ENCODE measurements at regions not wholly inside any gene's neighbourhood (a gene's known extent, or its start where the extent isn't known, plus 50 kb on each side); places are given as distances from the start of the nearest gene placed in this dataset.

DNA sequence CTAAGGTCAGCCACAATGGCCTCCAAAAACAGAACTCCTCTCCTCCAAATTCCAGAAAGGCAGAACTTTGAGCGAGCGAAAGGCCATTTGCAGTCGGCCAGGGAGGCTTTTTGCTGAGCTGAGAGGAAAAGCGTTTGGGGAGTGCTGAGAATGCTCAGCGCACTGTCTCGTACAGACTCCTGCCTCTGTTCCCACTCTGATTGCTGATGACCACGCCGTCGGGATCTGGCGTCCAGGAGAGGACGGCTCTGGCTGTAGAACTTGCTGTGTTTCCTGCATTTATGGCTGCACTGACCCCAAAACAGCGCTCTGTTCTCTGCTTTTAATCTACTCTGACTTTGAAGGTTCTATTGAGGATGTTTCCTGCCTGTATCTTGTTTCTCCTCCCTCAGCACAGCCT is 82.4 kb upstream of the WSCD2 start:
- no peak for DNase-seq
- peaks cover 4% of the 10 kb centered on the region for H3K4me1 Mint-ChIP-seq
- no peak overlapping the region for H3K27ac Mint-ChIP-seq
- no peaks in the 10 kb centered on the region for H3K9me3 Mint-ChIP-seq
- H3K36me3 Mint-ChIP-seq: no peaks in the 10 kb centered on the region
- CTCF ChIA-PET: no interaction called here
- peaks cover 9% of the 10 kb centered on the region for H3K27me3 Mint-ChIP-seq
- H3K4me3 Mint-ChIP-seq: no peak overlapping the region

DNA sequence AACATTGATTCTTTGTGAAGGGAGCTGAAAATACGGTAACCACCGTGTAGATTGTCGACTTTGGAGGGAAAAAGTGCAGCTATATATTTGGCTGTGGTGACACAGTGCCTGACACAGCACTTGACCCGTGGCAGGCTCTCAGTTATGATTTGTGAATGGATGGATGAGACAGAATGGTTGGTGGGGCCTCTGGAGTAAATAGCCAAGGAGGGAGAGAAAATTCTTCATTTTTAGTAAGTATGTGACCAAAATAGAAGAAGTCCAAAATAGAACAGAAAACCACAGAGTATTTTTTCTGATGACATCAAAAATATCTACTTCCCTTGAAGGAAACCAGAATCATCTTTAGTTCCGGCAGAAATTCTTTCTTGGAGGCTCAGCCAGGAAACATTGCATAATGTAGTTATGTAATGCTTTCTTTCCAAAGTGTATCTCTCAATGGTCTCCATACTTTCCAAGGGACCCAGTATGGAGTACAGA is 82.0 kb upstream of the WSCD2 start:
- Mint-ChIP-seq H3K27me3 (peaks cover 8% of the 10 kb centered on the region), H3K27ac (no peak overlapping the region), H3K4me3 (no peak overlapping the region), H3K9me3 (no peaks in the 10 kb centered on the region), H3K4me1 (peaks cover 4% of the 10 kb centered on the region), H3K36me3 (no peaks in the 10 kb centered on the region)
- CTCF ChIA-PET: no interaction called here
- DNase-seq: no peak

DNA sequence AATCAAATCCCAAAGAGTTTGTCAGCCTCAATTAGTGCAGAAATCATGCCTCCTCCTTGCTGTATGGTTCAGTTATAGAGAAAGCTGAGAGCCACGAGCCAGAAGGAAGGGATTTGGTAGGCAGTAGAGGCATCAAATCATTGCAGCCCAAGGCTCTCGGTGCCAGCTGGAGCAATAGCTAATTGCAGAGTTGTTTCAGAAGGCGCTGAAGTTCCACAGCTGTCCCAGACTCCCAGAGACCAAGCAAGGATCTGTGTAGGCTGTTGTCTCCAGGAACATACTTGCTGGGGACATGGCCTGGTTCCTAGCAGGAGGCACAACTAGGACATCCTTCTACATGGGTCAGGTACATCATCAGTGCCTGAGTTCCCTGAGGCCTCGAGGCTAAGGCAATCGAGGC is 80.4 kb upstream of the WSCD2 start:
- Mint-ChIP-seq H3K9me3 (no peaks in the 10 kb centered on the region), H3K36me3 (no peaks in the 10 kb centered on the region), H3K27me3 (peaks cover 8% of the 10 kb centered on the region), H3K4me1 (peaks cover 4% of the 10 kb centered on the region), H3K27ac (no peak overlapping the region), H3K4me3 (no peak overlapping the region)
- CTCF ChIA-PET: no interaction called here
- no peak for DNase-seq

DNA sequence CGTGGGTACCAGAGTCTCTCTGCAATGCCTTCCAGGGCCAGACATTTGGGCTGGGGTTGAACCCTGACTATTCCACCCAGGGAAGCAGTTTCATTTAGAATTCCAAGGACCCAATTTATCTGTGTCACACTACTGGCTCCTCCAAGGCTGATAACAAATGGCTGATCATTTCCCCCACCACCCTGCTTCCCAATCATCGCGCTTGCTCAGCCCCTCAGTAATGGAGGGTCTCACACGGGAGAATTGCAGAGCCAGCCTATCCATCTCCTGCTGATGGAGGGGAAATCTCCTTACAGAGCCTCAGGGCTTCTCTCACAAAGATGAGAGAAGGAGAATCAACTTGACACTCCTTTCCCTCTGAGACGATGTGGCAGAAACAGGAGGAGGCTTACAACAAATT is 78.4 kb upstream of the WSCD2 start:
- H3K9me3 Mint-ChIP-seq: no peaks in the 10 kb centered on the region
- no peak overlapping the region for H3K4me3 Mint-ChIP-seq
- no peak for DNase-seq
- peaks cover 4% of the 10 kb centered on the region for H3K4me1 Mint-ChIP-seq
- peaks cover 8% of the 10 kb centered on the region for H3K27me3 Mint-ChIP-seq
- no peak overlapping the region for H3K27ac Mint-ChIP-seq
- CTCF ChIA-PET: no interaction called here
- H3K36me3 Mint-ChIP-seq: no peaks in the 10 kb centered on the region

DNA sequence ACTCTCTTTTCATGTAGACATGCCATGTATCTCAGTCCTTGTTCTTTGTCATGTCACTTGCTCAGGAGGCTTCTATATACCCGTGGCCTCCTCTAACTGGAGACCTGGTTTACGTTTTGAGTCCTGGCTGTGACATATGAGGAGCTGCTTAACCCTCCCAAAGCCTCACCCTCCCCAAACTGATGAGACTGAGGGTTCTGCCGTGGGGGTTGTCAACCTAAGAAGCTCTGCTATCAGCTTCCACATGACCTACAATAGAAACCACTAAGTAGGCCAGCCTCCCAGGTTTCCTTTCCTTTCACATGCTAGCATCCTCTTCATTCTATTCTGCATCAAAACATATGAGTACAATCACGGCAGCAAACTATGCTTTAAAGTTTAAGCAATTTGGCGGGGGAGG is 76.8 kb upstream of the WSCD2 start:
- CTCF ChIA-PET: interaction anchor here (0.7 kb wide), 1 partner anchor 8 kb away, joined by 3 read pairs; no protein-coding TSS in a partner anchor
- H3K36me3 Mint-ChIP-seq: no peaks in the 10 kb centered on the region
- H3K4me1 Mint-ChIP-seq: no peaks in the 10 kb centered on the region
- no peak for DNase-seq
- H3K4me3 Mint-ChIP-seq: no peak overlapping the region
- H3K27ac Mint-ChIP-seq: no peak overlapping the region
- no peaks in the 10 kb centered on the region for H3K9me3 Mint-ChIP-seq
- peaks cover 8% of the 10 kb centered on the region for H3K27me3 Mint-ChIP-seq

DNA sequence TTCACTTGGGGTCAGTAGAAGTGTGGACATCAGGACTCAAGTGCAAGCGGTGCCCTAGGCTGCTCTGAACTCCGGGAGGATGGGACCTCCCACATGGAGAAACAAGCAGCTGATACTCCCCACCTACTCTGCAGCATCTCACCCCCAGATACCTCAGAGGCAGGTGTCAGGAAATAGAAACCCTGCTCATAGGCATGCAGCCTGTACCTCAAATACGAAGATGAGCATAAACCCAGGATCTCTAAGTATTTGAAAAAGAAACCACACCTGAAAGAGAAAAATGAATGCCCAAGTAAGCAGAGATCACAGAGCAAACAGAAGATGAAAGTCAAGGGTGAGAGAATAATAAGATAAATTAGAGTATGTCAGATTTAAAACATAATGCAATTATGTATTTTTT is 75.6 kb upstream of the WSCD2 start:
- Mint-ChIP-seq H3K4me3 (no peak overlapping the region), H3K27me3 (peaks cover 8% of the 10 kb centered on the region), H3K27ac (no peak overlapping the region), H3K4me1 (no peaks in the 10 kb centered on the region), H3K36me3 (no peaks in the 10 kb centered on the region), H3K9me3 (no peaks in the 10 kb centered on the region)
- CTCF ChIA-PET: no interaction called here
- no peak for DNase-seq

DNA sequence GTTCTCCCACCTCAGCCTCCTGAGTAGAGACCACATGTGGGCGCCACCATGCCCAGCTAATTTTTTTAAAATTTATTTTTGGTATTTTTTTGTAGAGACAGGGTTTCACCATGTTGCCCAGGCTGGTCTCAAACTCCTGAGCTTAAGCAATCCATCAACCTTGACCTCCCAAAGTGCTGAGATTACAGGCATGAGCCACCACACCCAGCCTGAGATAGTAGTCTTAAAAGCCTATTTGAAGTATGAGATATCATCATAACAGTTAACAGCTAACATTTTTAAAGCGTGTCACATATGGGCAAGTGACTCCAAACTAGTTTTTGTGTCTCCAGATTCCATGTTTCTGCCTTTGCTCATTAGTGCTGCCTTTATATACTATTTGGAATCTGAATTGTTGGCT is 74.6 kb upstream of the WSCD2 start:
- H3K36me3 Mint-ChIP-seq: no peaks in the 10 kb centered on the region
- CTCF ChIA-PET: no interaction called here
- H3K4me3 Mint-ChIP-seq: no peak overlapping the region
- peaks cover 8% of the 10 kb centered on the region for H3K27me3 Mint-ChIP-seq
- H3K4me1 Mint-ChIP-seq: no peaks in the 10 kb centered on the region
- H3K27ac Mint-ChIP-seq: no peak overlapping the region
- H3K9me3 Mint-ChIP-seq: no peaks in the 10 kb centered on the region
- DNase-seq: no peak

DNA sequence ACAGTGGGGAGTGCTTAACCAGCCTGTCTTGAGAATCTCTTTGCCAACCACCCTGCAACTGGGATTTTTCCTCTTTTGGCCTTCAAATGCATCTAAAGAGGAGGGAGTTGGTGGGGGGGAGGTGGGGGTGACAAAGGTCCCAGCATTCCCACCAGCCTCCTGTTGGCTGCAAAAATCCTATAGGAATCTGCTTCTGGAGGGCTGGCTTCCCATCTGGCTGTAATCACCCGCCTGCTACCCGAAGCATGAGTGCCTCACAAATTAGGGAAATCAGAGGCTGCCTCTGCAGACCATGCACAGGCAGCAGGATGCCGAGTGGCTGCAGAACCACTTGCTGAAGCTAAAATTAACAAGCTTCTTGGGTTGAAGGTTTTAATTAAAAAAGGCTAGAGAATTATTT is 73.9 kb upstream of the WSCD2 start:
- DNase-seq: no peak
- CTCF ChIA-PET: no interaction called here
- H3K4me3 Mint-ChIP-seq: no peak overlapping the region
- no peaks in the 10 kb centered on the region for H3K9me3 Mint-ChIP-seq
- no peaks in the 10 kb centered on the region for H3K36me3 Mint-ChIP-seq
- H3K4me1 Mint-ChIP-seq: no peaks in the 10 kb centered on the region
- peaks cover 8% of the 10 kb centered on the region for H3K27me3 Mint-ChIP-seq
- no peak overlapping the region for H3K27ac Mint-ChIP-seq

DNA sequence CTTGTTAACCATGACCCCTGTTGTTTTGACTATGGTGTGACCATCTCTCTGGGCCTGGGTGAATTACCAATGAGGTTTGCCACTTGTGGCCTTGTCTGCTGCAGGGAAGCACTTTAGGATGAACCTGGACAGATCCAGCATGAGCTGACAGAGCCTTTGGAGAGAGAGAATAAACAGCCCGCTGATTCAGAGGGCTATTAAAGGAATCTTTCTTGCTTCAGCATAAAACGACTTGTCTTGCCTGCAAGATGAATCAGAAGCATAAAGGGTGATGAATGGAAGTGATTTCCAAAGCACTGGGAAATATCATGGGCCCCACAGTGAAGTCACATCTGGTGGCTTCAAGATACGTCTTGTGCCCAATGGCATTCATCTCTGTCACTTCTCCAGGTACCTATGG is 69.0 kb upstream of the WSCD2 start:
- Mint-ChIP-seq H3K27ac (no peak overlapping the region), H3K9me3 (no peaks in the 10 kb centered on the region), H3K4me1 (no peaks in the 10 kb centered on the region), H3K27me3 (no peaks in the 10 kb centered on the region), H3K36me3 (no peaks in the 10 kb centered on the region), H3K4me3 (no peak overlapping the region)
- CTCF ChIA-PET: interaction anchor here (1.0 kb wide), 1 partner anchor 8 kb away, joined by 3 read pairs; no protein-coding TSS in a partner anchor
- DNase-seq: no peak

DNA sequence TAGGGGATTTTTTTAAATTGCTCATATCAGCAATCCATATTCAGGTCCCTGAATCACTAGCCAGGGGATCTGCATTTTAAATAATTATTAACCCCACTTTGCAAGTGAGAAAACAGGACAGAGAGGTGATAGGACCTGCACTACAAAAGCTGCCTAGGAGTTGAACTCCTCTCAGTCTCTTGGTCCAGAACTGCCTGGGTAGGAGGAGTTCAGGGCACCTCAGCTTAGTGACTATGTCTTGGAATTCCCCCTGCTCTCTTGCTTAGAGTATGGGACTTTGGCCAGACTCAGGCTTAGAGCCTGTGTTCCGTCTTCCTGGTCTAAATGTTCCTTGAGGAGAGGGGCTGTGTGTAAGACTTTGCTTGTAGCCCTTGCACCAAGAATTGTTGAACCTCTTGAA is 68.2 kb upstream of the WSCD2 start:
- no peaks in the 10 kb centered on the region for H3K9me3 Mint-ChIP-seq
- H3K4me1 Mint-ChIP-seq: no peaks in the 10 kb centered on the region
- DNase-seq: no peak
- CTCF ChIA-PET: interaction anchor here (1.3 kb wide), 1 partner anchor 397 kb away, joined by 3 read pairs; no protein-coding TSS in a partner anchor
- H3K27me3 Mint-ChIP-seq: no peaks in the 10 kb centered on the region
- H3K4me3 Mint-ChIP-seq: no peak overlapping the region
- no peak overlapping the region for H3K27ac Mint-ChIP-seq
- no peaks in the 10 kb centered on the region for H3K36me3 Mint-ChIP-seq

DNA sequence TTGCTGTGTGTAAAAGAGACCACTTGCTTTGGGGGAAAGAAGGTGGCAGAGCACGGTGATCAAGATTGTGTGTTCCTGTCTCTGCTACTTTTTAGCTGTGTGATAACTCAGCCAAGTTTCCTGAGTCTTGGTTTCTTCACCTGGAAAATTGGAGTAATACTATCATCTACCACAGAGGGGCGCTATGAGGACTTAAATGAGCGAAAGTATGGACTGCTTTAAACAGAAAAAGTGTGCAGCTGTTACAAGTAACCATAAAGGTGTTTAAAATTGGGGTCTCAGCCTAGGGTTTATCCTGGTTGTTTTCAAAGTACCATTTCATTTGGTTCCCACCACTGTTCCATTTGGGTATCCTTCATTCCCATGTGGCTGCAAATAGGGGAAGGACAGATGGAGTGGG is 65.9 kb upstream of the WSCD2 start:
- Mint-ChIP-seq H3K27me3 (no peaks in the 10 kb centered on the region), H3K9me3 (no peaks in the 10 kb centered on the region), H3K27ac (no peak overlapping the region), H3K36me3 (no peaks in the 10 kb centered on the region), H3K4me3 (no peak overlapping the region), H3K4me1 (no peaks in the 10 kb centered on the region)
- CTCF ChIA-PET: interaction anchor here (0.8 to 1.0 kb wide), 3 partner anchors 25 to 406 kb away, joined by 3 to 4 read pairs (median 3); no protein-coding TSS in a partner anchor
- no peak for DNase-seq

DNA sequence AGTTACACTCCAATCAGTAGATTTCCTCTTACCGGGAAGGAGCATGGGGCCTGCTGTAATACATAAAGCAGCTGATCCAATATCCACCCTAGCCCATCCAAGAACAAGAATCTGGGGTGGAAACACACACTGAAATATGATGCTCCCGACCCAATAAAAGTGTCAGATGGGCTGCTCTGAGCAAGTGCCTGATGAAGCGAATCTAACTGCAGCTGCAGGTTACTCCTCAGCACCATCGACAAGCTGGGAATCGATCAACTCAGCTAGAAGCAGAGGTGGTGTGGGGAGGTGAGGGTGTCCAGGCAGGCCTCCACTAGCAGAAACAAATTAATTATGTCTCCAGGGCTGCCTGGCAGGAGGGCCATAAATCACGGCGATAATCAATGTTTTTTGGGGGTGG is 64.0 kb upstream of the WSCD2 start:
- H3K9me3 Mint-ChIP-seq: no peaks in the 10 kb centered on the region
- no peaks in the 10 kb centered on the region for H3K36me3 Mint-ChIP-seq
- no peak for DNase-seq
- CTCF ChIA-PET: interaction anchor here (0.9 to 1.6 kb wide), 3 partner anchors 72 to 431 kb away, joined by 3 to 5 read pairs (median 4); no protein-coding TSS in a partner anchor
- no peak overlapping the region for H3K27ac Mint-ChIP-seq
- no peaks in the 10 kb centered on the region for H3K4me1 Mint-ChIP-seq
- no peak overlapping the region for H3K4me3 Mint-ChIP-seq
- no peaks in the 10 kb centered on the region for H3K27me3 Mint-ChIP-seq

DNA sequence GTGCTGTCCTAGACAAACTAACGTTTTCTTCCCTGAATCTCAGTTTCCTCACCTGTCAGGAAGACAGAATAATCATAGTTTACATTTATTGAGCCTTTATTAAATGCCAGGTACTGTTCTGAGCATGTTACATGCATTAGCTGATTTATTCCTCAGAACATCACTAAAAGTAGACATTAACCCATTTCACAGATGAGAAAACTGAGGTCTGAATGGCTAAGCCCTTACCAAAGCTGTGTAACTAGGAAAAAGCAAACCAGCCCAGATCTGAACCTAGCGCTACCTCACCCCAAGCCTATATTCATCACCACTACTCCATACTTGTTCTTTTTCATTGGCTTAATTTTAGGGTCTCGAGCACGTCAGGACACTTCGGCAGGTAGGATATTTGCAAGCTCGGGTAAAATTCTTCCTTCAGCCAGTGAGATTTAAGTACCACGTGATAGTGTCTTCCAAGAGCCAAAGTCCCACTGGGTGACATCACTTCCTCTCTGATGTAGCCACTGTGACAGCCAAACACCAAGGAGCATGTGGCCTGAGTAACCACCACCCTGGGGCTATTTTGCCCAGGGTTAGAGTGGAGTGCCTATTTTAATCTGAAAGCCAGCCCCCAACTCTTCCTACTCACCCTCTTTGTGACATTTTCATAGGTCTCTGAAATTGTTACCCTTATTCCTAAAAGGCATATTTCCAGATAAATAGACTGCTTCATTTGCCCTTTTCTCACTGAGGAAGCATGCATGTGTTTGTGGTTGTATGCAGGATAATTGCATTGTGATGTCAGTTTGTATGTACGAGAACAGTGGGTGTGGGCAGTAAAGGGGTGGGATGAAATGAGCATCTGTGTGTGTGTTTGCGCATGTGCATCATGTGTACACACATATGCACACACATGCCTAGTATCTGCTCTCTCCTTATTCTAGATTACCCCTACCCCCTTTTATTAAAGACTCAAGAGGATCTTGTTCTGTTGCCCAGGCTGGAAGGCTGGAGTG is 62.2 kb upstream of the WSCD2 start:
- no peaks in the 10 kb centered on the region for H3K9me3 Mint-ChIP-seq
- H3K36me3 Mint-ChIP-seq: no peaks in the 10 kb centered on the region
- H3K27ac Mint-ChIP-seq: no peak overlapping the region
- H3K4me1 Mint-ChIP-seq: no peaks in the 10 kb centered on the region
- CTCF ChIA-PET: interaction anchor here (0.6 kb wide), 1 partner anchor 75 kb away, joined by 3 read pairs; no protein-coding TSS in a partner anchor
- no peaks in the 10 kb centered on the region for H3K27me3 Mint-ChIP-seq
- no peak overlapping the region for H3K4me3 Mint-ChIP-seq
- DNase-seq: no peak

DNA sequence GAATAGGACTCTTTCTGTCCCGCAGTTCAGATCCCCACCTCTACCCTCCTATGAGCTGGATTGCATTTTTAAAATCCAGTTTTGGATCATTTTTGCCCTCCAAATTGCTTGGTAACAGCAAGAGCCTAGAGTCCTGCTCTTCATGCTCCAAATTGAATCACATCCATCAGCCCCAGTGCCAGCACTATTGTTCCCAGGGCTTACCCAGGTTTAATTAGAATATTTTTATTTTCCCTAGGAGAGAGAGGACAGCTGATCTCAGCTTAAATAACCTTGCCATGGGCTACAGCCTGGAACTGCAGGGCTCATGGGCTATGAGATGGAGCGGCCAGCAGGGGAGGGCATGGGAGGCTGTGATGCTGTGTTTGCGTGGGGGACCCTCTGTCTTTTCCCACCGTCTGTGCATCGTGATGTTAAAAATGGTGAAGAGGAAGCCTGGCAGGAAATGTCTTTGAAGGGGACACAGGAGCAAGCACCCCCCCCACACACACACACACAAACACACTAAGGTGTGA is 59.4 kb upstream of the WSCD2 start:
- H3K4me1 Mint-ChIP-seq: no peaks in the 10 kb centered on the region
- no peak for DNase-seq
- no peaks in the 10 kb centered on the region for H3K27me3 Mint-ChIP-seq
- H3K4me3 Mint-ChIP-seq: no peak overlapping the region
- CTCF ChIA-PET: no interaction called here
- no peak overlapping the region for H3K27ac Mint-ChIP-seq
- no peaks in the 10 kb centered on the region for H3K36me3 Mint-ChIP-seq
- no peaks in the 10 kb centered on the region for H3K9me3 Mint-ChIP-seq

DNA sequence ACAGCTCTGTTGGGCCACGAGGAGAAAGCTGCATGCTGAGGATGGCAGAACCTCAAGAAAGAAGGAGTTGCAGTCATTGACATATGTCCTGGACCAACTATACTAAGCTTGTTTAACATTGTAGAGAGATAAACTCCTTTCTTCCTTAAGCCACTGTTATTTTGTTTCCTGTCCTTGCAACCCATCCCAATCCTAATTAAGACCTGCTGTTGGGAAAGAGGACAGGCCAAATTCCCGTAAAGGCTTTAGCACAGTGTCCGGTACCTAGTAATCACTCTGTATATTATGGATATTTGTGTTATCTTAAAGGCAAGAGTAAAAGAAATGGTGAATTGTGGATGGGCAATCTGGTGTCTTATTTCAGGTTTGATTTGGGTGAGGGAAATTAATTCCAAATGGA is 53.5 kb upstream of the WSCD2 start:
- no peak overlapping the region for H3K27ac Mint-ChIP-seq
- H3K4me1 Mint-ChIP-seq: no peaks in the 10 kb centered on the region
- CTCF ChIA-PET: no interaction called here
- no peaks in the 10 kb centered on the region for H3K36me3 Mint-ChIP-seq
- no peaks in the 10 kb centered on the region for H3K9me3 Mint-ChIP-seq
- H3K27me3 Mint-ChIP-seq: no peaks in the 10 kb centered on the region
- H3K4me3 Mint-ChIP-seq: no peak overlapping the region
- no peak for DNase-seq

Measured in activated naive CD4-positive, alpha-beta T cell treated with anti-CD3 and anti-CD28 coated beads, Interleukin-2, amount 10 ng/mL, durations not matched to agents 7 days and 5 days (primary cell).